ENCODE measurements at regions not wholly inside any gene's neighbourhood (a gene's known extent, or its start where the extent isn't known, plus 50 kb on each side); places are given as distances from the start of the nearest gene placed in this dataset.

GRCh38 chr13:29931696-29932095 lies 81.3 kb upstream of the UBL3 start (continued):
- no peak for TF ChIP-seq CHD7 (IDR thresholded peaks at IDR 0.05; ENCODE audit: low read depth, low read length)
- no peak for TF ChIP-seq ZNF175 (CRISPR knock-in tag; IDR thresholded peaks at IDR 0.05; ENCODE audit: low read depth)
- TF ChIP-seq TEAD4 (IDR thresholded peaks at IDR 0.05; ENCODE audit: low read length), result no peak
- TF ChIP-seq TEAD4 (CRISPR knock-in tag; IDR thresholded peaks at IDR 0.05; ENCODE audit: borderline replicate concordance), result no peak
- no peak for TF ChIP-seq DMBX1 (CRISPR knock-in tag; IDR thresholded peaks at IDR 0.05; ENCODE audit: borderline replicate concordance)
- no peak for TF ChIP-seq ZNF551 (CRISPR knock-in tag; IDR thresholded peaks at IDR 0.05)
